HEK293T (cell line): ENCODE measurements at regions not wholly inside any gene's neighbourhood (a gene's known extent, or its start where the extent isn't known, plus 50 kb on each side); places are given as distances from the start of the nearest gene placed in this dataset.

Source experiments
- BHLHE40 ChIP-seq: fragments of 450-650 bp; IDR thresholded peaks from 2 replicates; pipeline ENCODE4 v1.6.1; 2016; ENCODE audit warnings: mild to moderate bottlenecking, moderate library complexity, borderline replicate concordance
- ELF4 ChIP-seq: fragments of 450-650 bp; IDR thresholded peaks from 2 replicates; pipeline ENCODE4 v1.6.1; 2017; ENCODE audit warnings: antibody characterized with exemption
- FOXA1 ChIP-seq: fragments of 450-650 bp; IDR thresholded peaks from 2 replicates; pipeline ENCODE4 v1.6.1; 2016; ENCODE audit warnings: mild to moderate bottlenecking
- FOXK2 ChIP-seq: fragments of 450-650 bp; IDR thresholded peaks from 2 replicates; pipeline ENCODE4 v1.6.1; 2016; ENCODE audit warnings: mild to moderate bottlenecking
- FOXM1 ChIP-seq: fragments of 450-650 bp; IDR thresholded peaks from 2 replicates; pipeline ENCODE4 v1.6.1; 2017; ENCODE audit warnings: mild to moderate bottlenecking, borderline replicate concordance
- HDGF ChIP-seq: fragments of 450-650 bp; IDR thresholded peaks from 2 replicates; pipeline ENCODE4 v1.6.1; 2017; ENCODE audit warnings: antibody characterized with exemption, borderline replicate concordance
- NFRKB ChIP-seq: fragments of 450-650 bp; IDR thresholded peaks from 2 replicates; pipeline ENCODE4 v1.6.1; 2016; ENCODE audit warnings: mild to moderate bottlenecking, moderate library complexity
- PKNOX1 ChIP-seq: fragments of 450-650 bp; IDR thresholded peaks from 2 replicates; pipeline ENCODE4 v1.6.1; 2016
- SP1 ChIP-seq: fragments of 450-650 bp; IDR thresholded peaks from 2 replicates; pipeline ENCODE4 v1.6.1; 2017
- SUZ12 ChIP-seq: fragments of 450-650 bp; IDR thresholded peaks from 2 replicates; pipeline ENCODE4 v1.6.1; 2016; ENCODE audit warnings: mild to moderate bottlenecking
- TARDBP ChIP-seq: fragments of 450-650 bp; IDR thresholded peaks from 2 replicates; pipeline ENCODE4 v1.6.1; 2016
- ZNF384 ChIP-seq: fragments of 450-650 bp; IDR thresholded peaks from 2 replicates; pipeline ENCODE4 v1.6.1; 2016

GRCh38 chr6:158892266-158892665 is 73.1 kb upstream of the EZR start:
- TF ChIP-seq HDGF (no peak), TARDBP (no peak), FOXK2 (no peak), BHLHE40 (no peak), FOXM1 (no peak), NFRKB (no peak), SP1 (no peak), FOXA1 (no peak), SUZ12 (no peak), ELF4 (no peak), PKNOX1 (no peak), ZNF384 (no peak)
